A549 (cell line): ENCODE measurements at regions not wholly inside any gene's neighbourhood (a gene's known extent, or its start where the extent isn't known, plus 50 kb on each side); places are given as distances from the start of the nearest gene placed in this dataset.

Experiments used
- CEBPB ChIP-seq, 2 experiments: fragments of >200 bp in 1 of 2; sonication (Bioruptor Twin) in 1 of 2; formaldehyde crosslinking in 1 of 2; IDR thresholded peaks; 2 replicates each; pipeline ENCODE4 v1.6.1; 2012 to 2016
- TF ChIP-seq, protein P1 (sequence below): fragments of >200 bp; sonication (Bioruptor Twin); formaldehyde crosslinking; IDR thresholded peaks from 3 replicates; pipeline ENCODE4 v1.5.1; 2016

DNA sequence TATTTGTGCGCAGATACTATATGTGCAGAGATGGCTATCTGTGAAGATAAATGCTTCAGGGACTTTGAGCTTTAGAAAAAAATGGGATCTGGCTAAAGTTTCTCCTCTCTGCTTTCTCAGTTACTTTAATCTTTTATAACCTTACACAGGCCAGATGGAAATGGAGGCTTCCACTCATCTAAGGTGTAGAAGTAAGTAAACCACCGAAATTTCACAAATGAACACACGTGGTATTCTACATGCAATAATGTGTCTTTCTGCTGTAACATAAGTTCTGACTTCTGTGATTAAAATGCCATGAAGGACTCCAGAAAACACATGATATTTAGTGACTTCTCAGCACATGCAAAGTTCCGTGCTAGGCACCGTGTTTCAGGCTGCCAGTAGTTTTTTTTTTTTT is 99.1 kb upstream of the FOXN3 start:
- TF ChIP-seq, protein P1, sequence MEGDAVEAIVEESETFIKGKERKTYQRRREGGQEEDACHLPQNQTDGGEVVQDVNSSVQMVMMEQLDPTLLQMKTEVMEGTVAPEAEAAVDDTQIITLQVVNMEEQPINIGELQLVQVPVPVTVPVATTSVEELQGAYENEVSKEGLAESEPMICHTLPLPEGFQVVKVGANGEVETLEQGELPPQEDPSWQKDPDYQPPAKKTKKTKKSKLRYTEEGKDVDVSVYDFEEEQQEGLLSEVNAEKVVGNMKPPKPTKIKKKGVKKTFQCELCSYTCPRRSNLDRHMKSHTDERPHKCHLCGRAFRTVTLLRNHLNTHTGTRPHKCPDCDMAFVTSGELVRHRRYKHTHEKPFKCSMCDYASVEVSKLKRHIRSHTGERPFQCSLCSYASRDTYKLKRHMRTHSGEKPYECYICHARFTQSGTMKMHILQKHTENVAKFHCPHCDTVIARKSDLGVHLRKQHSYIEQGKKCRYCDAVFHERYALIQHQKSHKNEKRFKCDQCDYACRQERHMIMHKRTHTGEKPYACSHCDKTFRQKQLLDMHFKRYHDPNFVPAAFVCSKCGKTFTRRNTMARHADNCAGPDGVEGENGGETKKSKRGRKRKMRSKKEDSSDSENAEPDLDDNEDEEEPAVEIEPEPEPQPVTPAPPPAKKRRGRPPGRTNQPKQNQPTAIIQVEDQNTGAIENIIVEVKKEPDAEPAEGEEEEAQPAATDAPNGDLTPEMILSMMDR = no peak
- TF ChIP-seq CEBPB (IDR thresholded peaks at IDR 0.05) = no peak
